SK-N-SH (cell line): ENCODE measurements at regions not wholly inside any gene's neighbourhood (a gene's known extent, or its start where the extent isn't known, plus 50 kb on each side); places are given as distances from the start of the nearest gene placed in this dataset.

Experiments
- CTCF ChIA-PET: fragments of 300-600, 350-600 bp; formaldehyde crosslinking; extraction: SDS; loops from one replicate; lab custom pipeline; 2021; lab: Yijun Ruan, JAX
- POLR2A ChIA-PET: fragments of 350-600 bp; sonication (Branson Sonifier 250); formaldehyde crosslinking; extraction: SDS; loops from one replicate; lab custom pipeline; 2020; ENCODE audit warnings: antibody characterized with exemption, inconsistent platforms; lab: Yijun Ruan, JAX
- DNase-seq: peaks from one replicate; pipeline ENCODE4 v3.0.0; 2012
- H2AFZ ChIP-seq: fragments of 200-600 bp; sonication (generic); 2 replicates; pipeline ENCODE4 v1.8.1; 2016; ENCODE audit warnings: antibody characterized with exemption, mild to moderate bottlenecking, low read depth
- H3F3A ChIP-seq: fragments of 200-600 bp; sonication (generic); replicated peaks from 2 replicates; pipeline ENCODE3; 2016; ENCODE audit warnings: antibody characterized with exemption, mild to moderate bottlenecking; ENCODE audit not compliant: insufficient read depth
- H3K27ac ChIP-seq, 2 experiments: fragments of 200-500 bp in 1 of 2; fragments of 200-600 bp in 1 of 2; sonication (Bioruptor generic) in 1 of 2; sonication (generic), shearing (Covaris generic) in 1 of 2; 2 replicates each; pipeline versions ENCODE4 v1.5.1 to v1.6.1; 2014 to 2016; ENCODE audit warnings: low read depth in 2 of 2, inconsistent platforms in 1 of 2, low read length in 1 of 2, mild to moderate bottlenecking in 1 of 2, mixed read lengths in 1 of 2
- H3K27me3 ChIP-seq: fragments of 200-600 bp; sonication (generic), shearing (Covaris generic); 2 replicates; pipeline ENCODE4 v1.6.1; 2016; ENCODE audit warnings: mixed run types; ENCODE audit not compliant: insufficient read depth
- H3K36me3 ChIP-seq, 2 experiments: fragments of 200-500 bp in 1 of 2; fragments of 200-600 bp in 1 of 2; sonication (Bioruptor generic) in 1 of 2; sonication (generic) in 1 of 2; replicated peaks in 1 of 2; 2 replicates each; pipeline versions ENCODE3 to v1.5.1; 2014 to 2016; ENCODE audit warnings: low read length in 1 of 2, mild to moderate bottlenecking in 1 of 2; ENCODE audit not compliant: insufficient read depth in 2 of 2, control insufficient read depth in 1 of 2
- H3K4me1 ChIP-seq, 2 experiments: fragments of 200-500 bp in 1 of 2; fragments of 200-600 bp in 1 of 2; sonication (Bioruptor generic) in 1 of 2; sonication (generic), shearing (Covaris generic) in 1 of 2; 2 replicates each; pipeline versions ENCODE4 v1.5.1 to v1.6.1; 2014 to 2016; ENCODE audit warnings: low read depth in 1 of 2, low read length in 1 of 2, mixed run types in 1 of 2; ENCODE audit not compliant: insufficient read depth in 2 of 2, control insufficient read depth in 1 of 2
- H3K4me2 ChIP-seq: fragments of 200-600 bp; sonication (generic), shearing (Covaris generic); 2 replicates; pipeline ENCODE4 v1.6.1; 2017; ENCODE audit warnings: mixed run types
- H3K4me3 ChIP-seq, 2 experiments: fragments of 200-500 bp in 1 of 2; fragments of 200-600 bp in 1 of 2; sonication (Bioruptor generic) in 1 of 2; sonication (generic), shearing (Covaris generic) in 1 of 2; 2 replicates each; pipeline versions ENCODE4 v1.5.1 to v1.8.1; 2014 to 2016; ENCODE audit warnings: low read depth in 2 of 2, inconsistent platforms in 1 of 2, low read length in 1 of 2, mild to moderate bottlenecking in 1 of 2, mixed read lengths in 1 of 2, moderate library complexity in 1 of 2
- H3K79me2 ChIP-seq: fragments of 200-600 bp; sonication (generic); 2 replicates; pipeline ENCODE4 v1.8.1; 2017; ENCODE audit warnings: mild to moderate bottlenecking; ENCODE audit not compliant: insufficient read depth
- H3K9ac ChIP-seq: fragments of 200-600 bp; sonication (generic); 2 replicates; pipeline ENCODE4 v1.6.1; 2017; ENCODE audit warnings: mixed run types
- H3K9me2 ChIP-seq: fragments of 200-600 bp; sonication (generic); 2 replicates; pipeline ENCODE4 v1.6.1; 2017; ENCODE audit warnings: mixed run types
- H3K9me3 ChIP-seq: fragments of 200-600 bp; sonication (generic); 2 replicates; pipeline ENCODE4 v1.6.1; 2017; ENCODE audit warnings: mixed run types, mild to moderate bottlenecking, moderate library complexity
- H4K20me1 ChIP-seq: fragments of 200-600 bp; sonication (generic); 2 replicates; pipeline ENCODE4 v1.6.1; 2017; ENCODE audit warnings: mild to moderate bottlenecking, mixed run types; ENCODE audit not compliant: insufficient read depth
- CHD2 ChIP-seq: fragments of 150-350 bp; IDR thresholded peaks from 2 replicates; pipeline ENCODE4 v1.6.1; 2018; ENCODE audit warnings: low read length; ENCODE audit not compliant: partially characterized antibody
- ELF1 ChIP-seq: IDR thresholded peaks from 2 replicates; pipeline ENCODE4 v1.4.0; 2012
- EZH2phosphoT487 ChIP-seq: fragments of 200-600 bp; sonication (generic); IDR thresholded peaks from 2 replicates; pipeline ENCODE4 v1.6.1; 2017; ENCODE audit warnings: low read depth, mixed run types, mild to moderate bottlenecking, antibody characterized with exemption, moderate library complexity, borderline replicate concordance
- FOXJ3 ChIP-seq: sonication (generic); formaldehyde crosslinking; IDR thresholded peaks from 2 replicates; pipeline ENCODE4 v1.5.1; 2020; ENCODE audit warnings: mild to moderate bottlenecking, missing genetic modification reagents
- GABPA ChIP-seq: IDR thresholded peaks from 2 replicates; pipeline ENCODE4 v1.4.0; 2012; ENCODE audit warnings: low read depth, mild to moderate bottlenecking
- GATA2 ChIP-seq: sonication (generic); formaldehyde crosslinking; IDR thresholded peaks from 2 replicates; pipeline ENCODE4 v1.5.0; 2020; ENCODE audit warnings: mild to moderate bottlenecking, missing genetic modification reagents
- MEF2A ChIP-seq: IDR thresholded peaks from 2 replicates; pipeline ENCODE4 v1.4.0; 2012; ENCODE audit warnings: low read depth, borderline replicate concordance
- MXI1 ChIP-seq: IDR thresholded peaks from 2 replicates; pipeline ENCODE4 v1.6.1; 2012; ENCODE audit warnings: mild to moderate bottlenecking, low read depth, low read length, improper control_type of control experiment
- RAD21 ChIP-seq: IDR thresholded peaks from 2 replicates; pipeline ENCODE4 v1.6.1; 2012; ENCODE audit warnings: mild to moderate bottlenecking, low read length
- RCOR1 ChIP-seq: fragments of 150-350 bp; IDR thresholded peaks from 2 replicates; pipeline ENCODE4 v1.6.1; 2017; ENCODE audit warnings: antibody characterized with exemption, low read length
- SIN3A ChIP-seq: IDR thresholded peaks from 2 replicates; pipeline ENCODE4 v1.6.1; 2012; ENCODE audit warnings: low read depth, mild to moderate bottlenecking, low read length, moderate library complexity, borderline replicate concordance
- SMC3 ChIP-seq: IDR thresholded peaks from 2 replicates; pipeline ENCODE4 v1.6.1; 2012; ENCODE audit warnings: low read depth, low read length, improper control_type of control experiment
- TEAD4 ChIP-seq: IDR thresholded peaks from 2 replicates; pipeline ENCODE4 v1.4.0; 2012; ENCODE audit warnings: mild to moderate bottlenecking, borderline replicate concordance; ENCODE audit not compliant: insufficient read depth
- WGBS: methylation state at CpG from one replicate; pipeline ENCODE4 v1.1.6; 2017; ENCODE audit warnings: low lambda C conversion rate; 5-methylcytosine and 5-hydroxymethylcytosine counted together
- TF ChIP-seq, protein P1 (sequence below): fragments of 150-350 bp; IDR thresholded peaks from 2 replicates; pipeline ENCODE4 v1.6.1; 2017; ENCODE audit warnings: antibody characterized with exemption, low read length, low read depth, borderline replicate concordance
- TF ChIP-seq, protein P2 (sequence below): IDR thresholded peaks from 2 replicates; pipeline ENCODE4 v1.4.0; 2012; ENCODE audit warnings: low read depth, borderline replicate concordance
- TF ChIP-seq, protein P3 (sequence below): IDR thresholded peaks from 2 replicates; pipeline ENCODE4 v1.6.1; 2012; ENCODE audit warnings: mild to moderate bottlenecking, low read depth, low read length, moderate library complexity
- TF ChIP-seq, protein P4 (sequence below): fragments of 200-600 bp; sonication (generic); IDR thresholded peaks from 2 replicates; pipeline ENCODE4 v1.6.1; 2017; ENCODE audit warnings: antibody characterized with exemption, mild to moderate bottlenecking, moderate library complexity

DNA sequence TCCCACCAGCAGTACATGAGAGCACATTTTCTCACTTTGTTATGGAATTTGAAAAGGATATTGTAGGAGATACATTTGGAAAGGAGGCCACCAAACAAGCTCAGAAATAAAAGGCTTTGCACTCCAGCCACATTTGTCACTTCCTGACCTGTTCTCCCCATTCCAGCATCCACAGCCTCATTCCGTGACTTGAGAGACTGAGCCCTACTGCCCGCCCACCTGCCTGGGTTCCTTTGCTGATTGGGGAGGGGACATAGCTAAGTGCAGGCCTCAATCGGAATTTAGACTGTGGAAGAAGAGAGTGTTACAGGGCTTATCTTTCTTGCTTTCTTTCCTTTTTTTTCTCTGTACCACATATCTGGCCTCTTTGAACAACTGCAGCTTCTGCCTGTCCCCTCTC lies 735.4 kb upstream of the TMEM132C start:
- Histone ChIP-seq H3K79me2 (no peaks in the 10 kb centered on the region), H3K9me3 (no peaks in the 10 kb centered on the region), H2AFZ (no peak overlapping the region), H3K36me3 (no peaks in the 10 kb centered on the region), H3K27ac (no peak overlapping the region), H3K4me2 (no peak overlapping the region), H3F3A (no peaks in the 10 kb centered on the region), H3K27me3 (no peaks in the 10 kb centered on the region), H3K4me3 (no peak overlapping the region), H3K4me1 (no peaks in the 10 kb centered on the region), H3K9ac (no peak overlapping the region), H3K9me2 (no peaks in the 10 kb centered on the region), H4K20me1 (no peaks in the 10 kb centered on the region)
- TF ChIP-seq SMC3 (no peak), RCOR1 (no peak), GABPA (no peak), GATA2 (CRISPR knock-in tag) (no peak), TEAD4 (no peak), MEF2A (no peak), RAD21 (no peak), SIN3A (no peak), CHD2 (no peak), MXI1 (no peak)
- TF ChIP-seq, protein P1, sequence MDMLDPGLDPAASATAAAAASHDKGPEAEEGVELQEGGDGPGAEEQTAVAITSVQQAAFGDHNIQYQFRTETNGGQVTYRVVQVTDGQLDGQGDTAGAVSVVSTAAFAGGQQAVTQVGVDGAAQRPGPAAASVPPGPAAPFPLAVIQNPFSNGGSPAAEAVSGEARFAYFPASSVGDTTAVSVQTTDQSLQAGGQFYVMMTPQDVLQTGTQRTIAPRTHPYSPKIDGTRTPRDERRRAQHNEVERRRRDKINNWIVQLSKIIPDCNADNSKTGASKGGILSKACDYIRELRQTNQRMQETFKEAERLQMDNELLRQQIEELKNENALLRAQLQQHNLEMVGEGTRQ: no peak
- TF ChIP-seq, protein P2, sequence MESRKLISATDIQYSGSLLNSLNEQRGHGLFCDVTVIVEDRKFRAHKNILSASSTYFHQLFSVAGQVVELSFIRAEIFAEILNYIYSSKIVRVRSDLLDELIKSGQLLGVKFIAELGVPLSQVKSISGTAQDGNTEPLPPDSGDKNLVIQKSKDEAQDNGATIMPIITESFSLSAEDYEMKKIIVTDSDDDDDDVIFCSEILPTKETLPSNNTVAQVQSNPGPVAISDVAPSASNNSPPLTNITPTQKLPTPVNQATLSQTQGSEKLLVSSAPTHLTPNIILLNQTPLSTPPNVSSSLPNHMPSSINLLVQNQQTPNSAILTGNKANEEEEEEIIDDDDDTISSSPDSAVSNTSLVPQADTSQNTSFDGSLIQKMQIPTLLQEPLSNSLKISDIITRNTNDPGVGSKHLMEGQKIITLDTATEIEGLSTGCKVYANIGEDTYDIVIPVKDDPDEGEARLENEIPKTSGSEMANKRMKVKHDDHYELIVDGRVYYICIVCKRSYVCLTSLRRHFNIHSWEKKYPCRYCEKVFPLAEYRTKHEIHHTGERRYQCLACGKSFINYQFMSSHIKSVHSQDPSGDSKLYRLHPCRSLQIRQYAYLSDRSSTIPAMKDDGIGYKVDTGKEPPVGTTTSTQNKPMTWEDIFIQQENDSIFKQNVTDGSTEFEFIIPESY: no peak
- ChIA-PET CTCF (interaction anchor here (1.4 kb wide), 1 partner anchor 15 kb away, joined by 4 read pairs; no protein-coding TSS in a partner anchor), POLR2A (no interaction called here)
- WGBS: 13% methylated on average over 3 of the region's 3 CpGs
- no peak for DNase-seq

DNA sequence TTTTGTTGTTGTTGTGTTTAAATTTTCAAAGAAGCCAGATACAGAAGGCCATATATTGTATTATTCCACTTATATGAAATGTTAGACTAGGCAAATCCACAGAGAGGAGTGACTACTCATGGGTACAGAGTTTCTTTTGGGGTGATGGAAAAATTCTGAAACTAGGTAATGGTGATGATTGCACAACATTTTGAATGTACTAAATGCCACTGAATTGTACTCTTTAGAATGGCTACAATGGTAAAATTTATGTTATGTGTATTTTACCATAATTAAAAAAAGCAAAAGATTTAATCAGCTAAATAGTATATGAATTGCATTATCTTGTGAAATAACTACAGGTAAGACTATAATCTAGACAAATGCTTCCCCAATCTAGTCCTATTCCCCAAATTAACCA lies 733.6 kb upstream of the TMEM132C start:
- POLR2A ChIA-PET: no interaction called here
- no peaks in the 10 kb centered on the region for H3K4me1 ChIP-seq
- H3K4me2 ChIP-seq: no peak overlapping the region
- no peaks in the 10 kb centered on the region for H3K79me2 ChIP-seq
- no peaks in the 10 kb centered on the region for H3F3A ChIP-seq
- no peaks in the 10 kb centered on the region for H4K20me1 ChIP-seq
- H3K9me3 ChIP-seq: no peaks in the 10 kb centered on the region
- no peak overlapping the region for H3K27ac ChIP-seq
- TF ChIP-seq TEAD4 (no peak), ELF1 (no peak), EZH2phosphoT487 (no peak), FOXJ3 (CRISPR knock-in tag) (no peak), SIN3A (no peak)
- TF ChIP-seq, protein P3, sequence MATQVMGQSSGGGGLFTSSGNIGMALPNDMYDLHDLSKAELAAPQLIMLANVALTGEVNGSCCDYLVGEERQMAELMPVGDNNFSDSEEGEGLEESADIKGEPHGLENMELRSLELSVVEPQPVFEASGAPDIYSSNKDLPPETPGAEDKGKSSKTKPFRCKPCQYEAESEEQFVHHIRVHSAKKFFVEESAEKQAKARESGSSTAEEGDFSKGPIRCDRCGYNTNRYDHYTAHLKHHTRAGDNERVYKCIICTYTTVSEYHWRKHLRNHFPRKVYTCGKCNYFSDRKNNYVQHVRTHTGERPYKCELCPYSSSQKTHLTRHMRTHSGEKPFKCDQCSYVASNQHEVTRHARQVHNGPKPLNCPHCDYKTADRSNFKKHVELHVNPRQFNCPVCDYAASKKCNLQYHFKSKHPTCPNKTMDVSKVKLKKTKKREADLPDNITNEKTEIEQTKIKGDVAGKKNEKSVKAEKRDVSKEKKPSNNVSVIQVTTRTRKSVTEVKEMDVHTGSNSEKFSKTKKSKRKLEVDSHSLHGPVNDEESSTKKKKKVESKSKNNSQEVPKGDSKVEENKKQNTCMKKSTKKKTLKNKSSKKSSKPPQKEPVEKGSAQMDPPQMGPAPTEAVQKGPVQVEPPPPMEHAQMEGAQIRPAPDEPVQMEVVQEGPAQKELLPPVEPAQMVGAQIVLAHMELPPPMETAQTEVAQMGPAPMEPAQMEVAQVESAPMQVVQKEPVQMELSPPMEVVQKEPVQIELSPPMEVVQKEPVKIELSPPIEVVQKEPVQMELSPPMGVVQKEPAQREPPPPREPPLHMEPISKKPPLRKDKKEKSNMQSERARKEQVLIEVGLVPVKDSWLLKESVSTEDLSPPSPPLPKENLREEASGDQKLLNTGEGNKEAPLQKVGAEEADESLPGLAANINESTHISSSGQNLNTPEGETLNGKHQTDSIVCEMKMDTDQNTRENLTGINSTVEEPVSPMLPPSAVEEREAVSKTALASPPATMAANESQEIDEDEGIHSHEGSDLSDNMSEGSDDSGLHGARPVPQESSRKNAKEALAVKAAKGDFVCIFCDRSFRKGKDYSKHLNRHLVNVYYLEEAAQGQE: no peak
- TF ChIP-seq, protein P4, sequence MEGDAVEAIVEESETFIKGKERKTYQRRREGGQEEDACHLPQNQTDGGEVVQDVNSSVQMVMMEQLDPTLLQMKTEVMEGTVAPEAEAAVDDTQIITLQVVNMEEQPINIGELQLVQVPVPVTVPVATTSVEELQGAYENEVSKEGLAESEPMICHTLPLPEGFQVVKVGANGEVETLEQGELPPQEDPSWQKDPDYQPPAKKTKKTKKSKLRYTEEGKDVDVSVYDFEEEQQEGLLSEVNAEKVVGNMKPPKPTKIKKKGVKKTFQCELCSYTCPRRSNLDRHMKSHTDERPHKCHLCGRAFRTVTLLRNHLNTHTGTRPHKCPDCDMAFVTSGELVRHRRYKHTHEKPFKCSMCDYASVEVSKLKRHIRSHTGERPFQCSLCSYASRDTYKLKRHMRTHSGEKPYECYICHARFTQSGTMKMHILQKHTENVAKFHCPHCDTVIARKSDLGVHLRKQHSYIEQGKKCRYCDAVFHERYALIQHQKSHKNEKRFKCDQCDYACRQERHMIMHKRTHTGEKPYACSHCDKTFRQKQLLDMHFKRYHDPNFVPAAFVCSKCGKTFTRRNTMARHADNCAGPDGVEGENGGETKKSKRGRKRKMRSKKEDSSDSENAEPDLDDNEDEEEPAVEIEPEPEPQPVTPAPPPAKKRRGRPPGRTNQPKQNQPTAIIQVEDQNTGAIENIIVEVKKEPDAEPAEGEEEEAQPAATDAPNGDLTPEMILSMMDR: no peak
- TF ChIP-seq, all 33 proteins: peak for 0
- H3K27me3 ChIP-seq: no peaks in the 10 kb centered on the region
- no peaks in the 10 kb centered on the region for H3K9me2 ChIP-seq
- no peaks in the 10 kb centered on the region for H3K36me3 ChIP-seq
- no peak overlapping the region for H3K4me3 ChIP-seq
- CTCF ChIA-PET: no interaction called here
- no peak overlapping the region for H3K9ac ChIP-seq
- H2AFZ ChIP-seq: no peak overlapping the region
- DNase-seq: no peak
